IMR-90 (cell line): ENCODE measurements at regions not wholly inside any gene's neighbourhood (a gene's known extent, or its start where the extent isn't known, plus 50 kb on each side); places are given as distances from the start of the nearest gene placed in this dataset.

Experiments
- ATAC-seq: fragments of 200-7000 bp; cut with Tn5 transposase; 2 replicates; pipeline ENCODE4 v1.9.1; 2020; ENCODE audit warnings: low read depth, mild to moderate bottlenecking, moderate library complexity
- BruUV-seq: library from RNA; stranded (reverse); fragments of 400-500 nt; replicated peaks from 2 replicates; lab custom pipeline; 2021; lab: Mats Ljungman, UMichigan
- CTCF ChIA-PET: fragments of 300-600 bp; formaldehyde crosslinking; extraction: SDS; loops from one replicate; lab custom pipeline; 2021; ENCODE audit warnings: antibody characterized with exemption; lab: Yijun Ruan, JAX
- POLR2A ChIA-PET: fragments of 300-600 bp; sonication (Branson Sonifier 250); formaldehyde crosslinking; loops from one replicate; lab custom pipeline; 2022; ENCODE audit warnings: antibody characterized with exemption; ENCODE audit not compliant: unreplicated experiment; lab: Charles Lee
- DNase-seq: peaks from one replicate; pipeline ENCODE4 v3.0.0; 2013
- H2AFZ ChIP-seq: replicated peaks from 2 replicates; pipeline ENCODE3; 2013; ENCODE audit warnings: low read length, mild to moderate bottlenecking; ENCODE audit not compliant: poor library complexity
- H2AK5ac ChIP-seq: 2 replicates; pipeline ENCODE4 v1.6.1; 2013; ENCODE audit warnings: low read depth, low read length, inconsistent platforms
- H2AK9ac ChIP-seq: replicated peaks from 2 replicates; pipeline ENCODE3; 2013; ENCODE audit warnings: mild to moderate bottlenecking, low read depth, low read length, moderate library complexity; ENCODE audit not compliant: poor library complexity
- H2BK120ac ChIP-seq: 2 replicates; pipeline ENCODE4 v1.6.1; 2013; ENCODE audit warnings: low read depth, low read length, inconsistent platforms
- H2BK15ac ChIP-seq: 3 replicates; pipeline ENCODE4 v1.6.1; 2013; ENCODE audit warnings: low read depth, low read length, inconsistent platforms
- H2BK20ac ChIP-seq: 2 replicates; pipeline ENCODE4 v1.6.1; 2013; ENCODE audit warnings: low read depth, mild to moderate bottlenecking, inconsistent platforms, low read length, moderate library complexity
- H2BK5ac ChIP-seq: 2 replicates; pipeline ENCODE4 v1.6.1; 2013; ENCODE audit warnings: mild to moderate bottlenecking, low read depth, low read length, inconsistent platforms; ENCODE audit not compliant: poor library complexity, severe bottlenecking
- H3K14ac ChIP-seq: replicated peaks from 2 replicates; pipeline ENCODE4 v1.6.1; 2013; ENCODE audit warnings: low read depth, low read length, inconsistent platforms
- H3K18ac ChIP-seq: 2 replicates; pipeline ENCODE4 v1.6.1; 2013; ENCODE audit warnings: low read depth, low read length, control low read depth
- H3K23ac ChIP-seq: 2 replicates; pipeline ENCODE4 v1.6.1; 2013; ENCODE audit warnings: low read depth, low read length, inconsistent platforms
- H3K27ac ChIP-seq: 2 replicates; pipeline ENCODE4 v1.5.1; 2013; ENCODE audit warnings: mild to moderate bottlenecking, control low read depth, low read length; ENCODE audit not compliant: insufficient read depth
- H3K27me3 ChIP-seq: 2 replicates; pipeline ENCODE4 v1.6.1; 2013; ENCODE audit warnings: low read length; ENCODE audit not compliant: control insufficient read depth, insufficient read depth
- H3K36me3 ChIP-seq: 2 replicates; pipeline ENCODE4 v1.6.1; 2013; ENCODE audit warnings: low read length, mixed read lengths; ENCODE audit not compliant: control insufficient read depth, insufficient read depth
- H3K4ac ChIP-seq: 2 replicates; pipeline ENCODE4 v1.6.1; 2013; ENCODE audit warnings: low read depth, low read length, inconsistent platforms
- H3K4me1 ChIP-seq: 2 replicates; pipeline ENCODE4 v1.6.1; 2013; ENCODE audit warnings: low read length, mixed read lengths; ENCODE audit not compliant: control insufficient read depth, insufficient read depth
- H3K4me2 ChIP-seq: 2 replicates; pipeline ENCODE4 v1.6.1; 2013; ENCODE audit warnings: low read depth, mild to moderate bottlenecking, control low read depth, low read length, moderate library complexity
- H3K4me3 ChIP-seq: 2 replicates; pipeline ENCODE4 v1.5.1; 2013; ENCODE audit warnings: low read depth, mild to moderate bottlenecking, control low read depth, low read length, moderate library complexity; ENCODE audit not compliant: insufficient read depth
- H3K56ac ChIP-seq: 2 replicates; pipeline ENCODE4 v1.6.1; 2013; ENCODE audit warnings: low read length, inconsistent platforms; ENCODE audit not compliant: insufficient read depth; ENCODE audit errors: extremely low read depth
- H3K79me1 ChIP-seq, 2 experiments: 2 replicates each; pipeline ENCODE4 v1.6.1; 2013; ENCODE audit warnings: low read length in 2 of 2, inconsistent platforms in 1 of 2, low read depth in 1 of 2
- H3K9ac ChIP-seq: 2 replicates; pipeline ENCODE4 v1.6.1; 2013; ENCODE audit warnings: low read depth, low read length, control low read depth
- H3K9me1 ChIP-seq: 2 replicates; pipeline ENCODE4 v1.6.1; 2013; ENCODE audit warnings: low read length, inconsistent platforms; ENCODE audit not compliant: insufficient read depth
- H3K9me3 ChIP-seq: 2 replicates; pipeline ENCODE4 v1.6.1; 2013; ENCODE audit warnings: low read length; ENCODE audit not compliant: control insufficient read depth, insufficient read depth
- H4K20me1 ChIP-seq: 2 replicates; pipeline ENCODE4 v1.6.1; 2013; ENCODE audit warnings: low read length, inconsistent platforms; ENCODE audit not compliant: insufficient read depth
- H4K5ac ChIP-seq: 2 replicates; pipeline ENCODE4 v1.6.1; 2013; ENCODE audit warnings: mild to moderate bottlenecking, low read depth, low read length, control low read depth
- H4K8ac ChIP-seq, 2 experiments: 2 replicates each; pipeline ENCODE4 v1.6.1; 2013; ENCODE audit warnings: low read depth in 2 of 2, low read length in 2 of 2, control low read depth in 1 of 2, inconsistent platforms in 1 of 2
- H4K91ac ChIP-seq: 2 replicates; pipeline ENCODE4 v1.6.1; 2013; ENCODE audit warnings: low read depth, low read length, inconsistent platforms; ENCODE audit not compliant: insufficient read depth
- BHLHE40 ChIP-seq: fragments of 150-350 bp; IDR thresholded peaks from 2 replicates; pipeline ENCODE4 v1.6.1; 2016; ENCODE audit warnings: mild to moderate bottlenecking, low read depth, low read length
- CEBPB ChIP-seq: IDR thresholded peaks from 2 replicates; pipeline ENCODE4 v1.6.1; 2012; ENCODE audit warnings: low read depth, low read length, improper control_type of control experiment
- CHD1 ChIP-seq: IDR thresholded peaks from 2 replicates; pipeline ENCODE4 v1.6.1; 2012; ENCODE audit warnings: low read depth, low read length, improper control_type of control experiment
- FOS ChIP-seq: fragments of 150-350 bp; IDR thresholded peaks from 2 replicates; pipeline ENCODE4 v1.6.1; 2016; ENCODE audit warnings: low read depth, low read length
- MAZ ChIP-seq: IDR thresholded peaks from 2 replicates; pipeline ENCODE4 v1.6.1; 2012; ENCODE audit warnings: low read depth, mild to moderate bottlenecking, low read length, improper control_type of control experiment, moderate library complexity, borderline replicate concordance
- MXI1 ChIP-seq: IDR thresholded peaks from 2 replicates; pipeline ENCODE4 v1.6.1; 2012; ENCODE audit warnings: low read depth, mild to moderate bottlenecking, low read length, moderate library complexity, borderline replicate concordance
- POLR2A ChIP-seq: IDR thresholded peaks from 2 replicates; pipeline ENCODE4 v1.6.1; 2012; ENCODE audit warnings: mild to moderate bottlenecking, low read depth, low read length
- RAD21 ChIP-seq: IDR thresholded peaks from 2 replicates; pipeline ENCODE4 v1.6.1; 2012; ENCODE audit warnings: low read length, improper control_type of control experiment
- RCOR1 ChIP-seq: IDR thresholded peaks from 2 replicates; pipeline ENCODE4 v1.6.1; 2012; ENCODE audit warnings: mild to moderate bottlenecking, low read length, improper control_type of control experiment; ENCODE audit not compliant: insufficient replicate concordance
- WGBS, 2 experiments: methylation state at CpG; one replicate each; pipeline versions ENCODE4 v1.1.5 to v1.1.7; 2013; ENCODE audit warnings: missing lambda C conversion rate in 2 of 2; ENCODE audit not compliant: insufficient read length in 1 of 2; ENCODE audit errors: extremely low coverage in 2 of 2; 5-methylcytosine and 5-hydroxymethylcytosine counted together
- dilution Hi-C: fragments of 300-500 bp; cut with HindIII; formaldehyde crosslinking; loops from one replicate; pipeline ENCODE4 v1.14.3; 2018; ENCODE audit warnings: low sequenced_read_pairs; ENCODE audit not compliant: unreplicated experiment
- in situ Hi-C: fragments of 300-500 bp; cut with MboI; formaldehyde crosslinking; loops from 3 replicates; pipeline ENCODE4 v1.14.3; 2019; ENCODE audit warnings: low sequenced_read_pairs, inconsistent platforms, mixed read lengths
- intact Hi-C: fragments of 100-400 bp; cut with micrococcal nuclease; formaldehyde crosslinking; loops from 2 replicates; pipeline ENCODE4 v1.10.0; 2022
- TF ChIP-seq, protein P1 (sequence below): conservative IDR thresholded peaks from 2 replicates; pipeline ENCODE4 v1.5.1; 2012; ENCODE audit warnings: mild to moderate bottlenecking, low read depth, low read length, improper control_type of control experiment
- TF ChIP-seq, protein P2 (sequence below): fragments of 150-350 bp; IDR thresholded peaks from 2 replicates; pipeline ENCODE4 v1.6.1; 2017; ENCODE audit warnings: mild to moderate bottlenecking, antibody characterized with exemption, low read length, low read depth
- TF ChIP-seq, protein P3 (sequence below): fragments of 150-350 bp; IDR thresholded peaks from 2 replicates; pipeline ENCODE4 v1.6.1; 2016; ENCODE audit warnings: low read depth, mild to moderate bottlenecking, low read length, moderate library complexity, borderline replicate concordance

DNA sequence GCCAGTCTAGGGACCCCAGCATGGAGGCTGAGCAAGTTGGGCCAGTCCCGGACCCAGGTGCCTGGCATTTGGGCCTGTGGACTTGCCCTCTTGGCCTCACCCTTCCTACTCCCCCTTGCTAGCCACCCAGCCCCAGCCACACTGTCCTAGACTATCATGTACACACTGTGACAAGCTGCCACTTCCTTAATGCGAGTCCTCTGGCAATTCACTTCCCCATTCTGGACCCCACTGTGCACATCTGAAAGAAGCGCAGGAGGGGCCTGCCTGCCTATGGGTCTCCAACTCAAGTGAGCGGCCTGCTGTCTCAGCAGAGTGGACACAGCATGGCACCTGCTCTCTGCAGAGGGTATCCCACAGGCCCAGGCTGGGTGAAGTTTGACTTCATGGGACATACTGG lies 68.5 kb upstream of the LMO1 start:
- Histone ChIP-seq H3K4ac (no peak overlapping the region), H3K4me1 (peaks cover 3% of the 10 kb centered on the region; the same call in 1 of the 2 replicates), H3K4me2 (no peak overlapping the region), H3K4me3 (no peak overlapping the region), H3K56ac (no peak overlapping the region), H3K18ac (no peak overlapping the region), H3K9ac (no peak overlapping the region), H3K9me1 (no peaks in the 10 kb centered on the region), H2BK5ac (no peak overlapping the region), H3K23ac (no peak overlapping the region), H4K8ac (no peak overlapping the region), H3K27me3 (peaks cover 8% of the 10 kb centered on the region; the same call in 1 of the 2 replicates), H3K14ac (no peak overlapping the region), H2AK5ac (no peak overlapping the region), H2BK15ac (no peak overlapping the region), H3K36me3 (no peaks in the 10 kb centered on the region), H4K91ac (no peak overlapping the region), H4K5ac (no peak overlapping the region), H2BK20ac (no peak overlapping the region), H4K20me1 (no peaks in the 10 kb centered on the region), H3K9me3 (no peaks in the 10 kb centered on the region), H2AFZ (no peak overlapping the region), H2BK120ac (no peak overlapping the region), H3K79me1 (no peaks in the 10 kb centered on the region), H3K27ac (no peak overlapping the region), H2AK9ac (no peak overlapping the region)
- in situ Hi-C loops: loop anchor here (10.0 kb wide), 1 partner anchor 233 kb away; no protein-coding TSS in a partner anchor
- dilution Hi-C loops: no loop called here
- no peak for ATAC-seq
- CTCF ChIA-PET: no interaction called here
- intact Hi-C loops: no loop called here
- 50% methylated on average over 1 of the region's 4 CpGs; no CpG with 5 or more reads in 1 of the 2 experiments for whole genome bisulfite sequencing, 2 experiments
- no peak for TF ChIP-seq CEBPB
- TF ChIP-seq POLR2A: no peak
- TF ChIP-seq, protein P1, sequence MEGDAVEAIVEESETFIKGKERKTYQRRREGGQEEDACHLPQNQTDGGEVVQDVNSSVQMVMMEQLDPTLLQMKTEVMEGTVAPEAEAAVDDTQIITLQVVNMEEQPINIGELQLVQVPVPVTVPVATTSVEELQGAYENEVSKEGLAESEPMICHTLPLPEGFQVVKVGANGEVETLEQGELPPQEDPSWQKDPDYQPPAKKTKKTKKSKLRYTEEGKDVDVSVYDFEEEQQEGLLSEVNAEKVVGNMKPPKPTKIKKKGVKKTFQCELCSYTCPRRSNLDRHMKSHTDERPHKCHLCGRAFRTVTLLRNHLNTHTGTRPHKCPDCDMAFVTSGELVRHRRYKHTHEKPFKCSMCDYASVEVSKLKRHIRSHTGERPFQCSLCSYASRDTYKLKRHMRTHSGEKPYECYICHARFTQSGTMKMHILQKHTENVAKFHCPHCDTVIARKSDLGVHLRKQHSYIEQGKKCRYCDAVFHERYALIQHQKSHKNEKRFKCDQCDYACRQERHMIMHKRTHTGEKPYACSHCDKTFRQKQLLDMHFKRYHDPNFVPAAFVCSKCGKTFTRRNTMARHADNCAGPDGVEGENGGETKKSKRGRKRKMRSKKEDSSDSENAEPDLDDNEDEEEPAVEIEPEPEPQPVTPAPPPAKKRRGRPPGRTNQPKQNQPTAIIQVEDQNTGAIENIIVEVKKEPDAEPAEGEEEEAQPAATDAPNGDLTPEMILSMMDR: no peak
- no peak for TF ChIP-seq FOS
- no peak for TF ChIP-seq RAD21
- TF ChIP-seq RCOR1: no peak
- TF ChIP-seq CHD1: no peak
- no peak for TF ChIP-seq MAZ
- TF ChIP-seq MXI1: no peak
- TF ChIP-seq, protein P2, sequence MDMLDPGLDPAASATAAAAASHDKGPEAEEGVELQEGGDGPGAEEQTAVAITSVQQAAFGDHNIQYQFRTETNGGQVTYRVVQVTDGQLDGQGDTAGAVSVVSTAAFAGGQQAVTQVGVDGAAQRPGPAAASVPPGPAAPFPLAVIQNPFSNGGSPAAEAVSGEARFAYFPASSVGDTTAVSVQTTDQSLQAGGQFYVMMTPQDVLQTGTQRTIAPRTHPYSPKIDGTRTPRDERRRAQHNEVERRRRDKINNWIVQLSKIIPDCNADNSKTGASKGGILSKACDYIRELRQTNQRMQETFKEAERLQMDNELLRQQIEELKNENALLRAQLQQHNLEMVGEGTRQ: no peak
- TF ChIP-seq, protein P3, sequence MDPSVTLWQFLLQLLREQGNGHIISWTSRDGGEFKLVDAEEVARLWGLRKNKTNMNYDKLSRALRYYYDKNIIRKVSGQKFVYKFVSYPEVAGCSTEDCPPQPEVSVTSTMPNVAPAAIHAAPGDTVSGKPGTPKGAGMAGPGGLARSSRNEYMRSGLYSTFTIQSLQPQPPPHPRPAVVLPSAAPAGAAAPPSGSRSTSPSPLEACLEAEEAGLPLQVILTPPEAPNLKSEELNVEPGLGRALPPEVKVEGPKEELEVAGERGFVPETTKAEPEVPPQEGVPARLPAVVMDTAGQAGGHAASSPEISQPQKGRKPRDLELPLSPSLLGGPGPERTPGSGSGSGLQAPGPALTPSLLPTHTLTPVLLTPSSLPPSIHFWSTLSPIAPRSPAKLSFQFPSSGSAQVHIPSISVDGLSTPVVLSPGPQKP: no peak
- no peak for TF ChIP-seq BHLHE40
- DNase-seq: no peak
- BruUV-seq: no TSS peak
- POLR2A ChIA-PET: no interaction called here
